Panc1 (cell line): ENCODE measurements at regions not wholly inside any gene's neighbourhood (a gene's known extent, or its start where the extent isn't known, plus 50 kb on each side); places are given as distances from the start of the nearest gene placed in this dataset.

Experiments used
- ATAC-seq: fragments of 200-7000 bp; cut with Tn5 transposase; 2 replicates; pipeline ENCODE4 v1.9.1; 2020; ENCODE audit warnings: mild to moderate bottlenecking, moderate library complexity
- BruUV-seq: library from RNA; stranded (reverse); fragments of 400-500 nt; replicated peaks from 2 replicates; lab custom pipeline; 2021; lab: Mats Ljungman, UMichigan
- CTCF ChIA-PET: fragments of 300-600 bp; sonication (Branson Sonifier 250); formaldehyde crosslinking; loops from one replicate; lab custom pipeline; 2022; ENCODE audit warnings: antibody characterized with exemption; lab: Charles Lee
- POLR2A ChIA-PET: fragments of 300-600 bp; sonication (Branson Sonifier 250); formaldehyde crosslinking; loops from one replicate; lab custom pipeline; 2022; ENCODE audit warnings: antibody characterized with exemption; lab: Charles Lee
- DNase-seq: peaks from one replicate; pipeline ENCODE4 v3.0.0-alpha.2; 2010; ENCODE audit warnings: low read depth, low spot score
- H3K27ac ChIP-seq: 2 replicates; pipeline ENCODE4 v1.5.1; 2011; ENCODE audit warnings: mild to moderate bottlenecking, low read length, inconsistent platforms
- H3K27me3 ChIP-seq: fragments of 200-500 bp; sonication (Bioruptor generic); 2 replicates; pipeline ENCODE4 v1.6.0; 2014; ENCODE audit warnings: low read length, inconsistent platforms; ENCODE audit not compliant: control insufficient read depth, insufficient read depth
- H3K36me3 ChIP-seq: fragments of 200-500 bp; sonication (Bioruptor generic); 2 replicates; pipeline ENCODE4 v1.5.1; 2014; ENCODE audit warnings: inconsistent platforms, mild to moderate bottlenecking, low read length, moderate library complexity; ENCODE audit not compliant: control insufficient read depth, insufficient read depth
- H3K4me1 ChIP-seq: 2 replicates; pipeline ENCODE4 v1.5.1; 2011; ENCODE audit warnings: inconsistent platforms, mild to moderate bottlenecking, low read length, moderate library complexity; ENCODE audit not compliant: control insufficient read depth, insufficient read depth
- H3K4me3 ChIP-seq, 2 experiments: 2 replicates each; pipeline ENCODE4 v1.5.1; 2011 to 2012; ENCODE audit warnings: low read depth in 2 of 2, low read length in 2 of 2, mild to moderate bottlenecking in 2 of 2, inconsistent platforms in 1 of 2, moderate library complexity in 1 of 2
- H3K9me3 ChIP-seq: fragments of 200-500 bp; sonication (Bioruptor generic); 2 replicates; pipeline ENCODE4 v1.5.1; 2014; ENCODE audit warnings: low read depth, mild to moderate bottlenecking, inconsistent platforms, low read length, moderate library complexity; ENCODE audit not compliant: control insufficient read depth, insufficient read depth
- CTCF ChIP-seq: fragments of 450-650 bp; IDR thresholded peaks from 2 replicates; pipeline ENCODE4 v1.5.1; 2017; ENCODE audit warnings: mild to moderate bottlenecking
- POLR2AphosphoS5 ChIP-seq: IDR thresholded peaks from 2 replicates; pipeline ENCODE4 v1.6.1; 2012; ENCODE audit warnings: mild to moderate bottlenecking, low read depth, low read length, moderate library complexity
- REST ChIP-seq, 2 experiments: IDR thresholded peaks; 2 replicates each; pipeline ENCODE4 v1.6.1; 2011 to 2012; ENCODE audit warnings: low read depth in 2 of 2, control low read depth in 1 of 2, low read length in 1 of 2, mild to moderate bottlenecking in 1 of 2, moderate library complexity in 1 of 2; ENCODE audit not compliant: insufficient read depth in 1 of 2
- SIN3A ChIP-seq: IDR thresholded peaks from 2 replicates; pipeline ENCODE4 v1.6.1; 2012; ENCODE audit warnings: low read depth, mild to moderate bottlenecking, low read length, moderate library complexity, borderline replicate concordance; ENCODE audit not compliant: insufficient read depth
- TCF7L2 ChIP-seq: IDR thresholded peaks from 2 replicates; pipeline ENCODE4 v1.6.1; 2011; ENCODE audit warnings: mild to moderate bottlenecking, low read depth, low read length, inconsistent platforms
- in situ Hi-C: cut with HindIII; loops from 2 replicates; pipeline ENCODE4 v1.10.0; 2016; ENCODE audit warnings: low sequenced_read_pairs, low pct_unique_long_range_greater_than_20kb
- intact Hi-C: fragments of 100-400 bp; cut with micrococcal nuclease; formaldehyde crosslinking; loops from one replicate; pipeline ENCODE4 v1.10.0; 2022; ENCODE audit not compliant: unreplicated experiment

GRCh38 chr6:153840039-153840850 lies 198.8 kb upstream of the OPRM1 start:
- no TSS peak for BruUV-seq

GRCh38 chr6:153832543-153832942 lies 206.5 kb upstream of the OPRM1 start:
- ATAC-seq: no peak

More at GRCh38 chr6:153840039-153840850, 198.8 kb upstream of the OPRM1 start:
- H3K36me3 ChIP-seq: no peaks in the 10 kb centered on the region
- H3K27me3 ChIP-seq: no peaks in the 10 kb centered on the region
- ChIA-PET CTCF (no interaction called here), POLR2A (no interaction called here)
- in situ Hi-C loops: no loop called here
- intact Hi-C loops: no loop called here
- H3K9me3 ChIP-seq: no peaks in the 10 kb centered on the region
- no peak overlapping the region for H3K4me3 ChIP-seq
- ATAC-seq (no peak), DNase-seq (no peak)
- H3K27ac ChIP-seq: no peak overlapping the region
- TF ChIP-seq REST (IDR thresholded peaks at IDR 0.05; ENCODE audit: insufficient read depth in 1 of 2, low read depth in 2 of 2, low read length in 1 of 2) (no peak), TCF7L2 (no peak)
- H3K4me1 ChIP-seq: no peaks in the 10 kb centered on the region

More at GRCh38 chr6:153832543-153832942, 206.5 kb upstream of the OPRM1 start:
- no peaks in the 10 kb centered on the region for H3K36me3 ChIP-seq
- no peaks in the 10 kb centered on the region for H3K4me1 ChIP-seq
- DNase-seq: no peak
- POLR2A ChIA-PET: no interaction called here
- TF ChIP-seq POLR2AphosphoS5: no peak
- TF ChIP-seq SIN3A: no peak
- no peak for TF ChIP-seq CTCF
- intact Hi-C loops: no loop called here
- no peaks in the 10 kb centered on the region for H3K27me3 ChIP-seq
- H3K9me3 ChIP-seq: no peaks in the 10 kb centered on the region
- H3K27ac ChIP-seq: no peak overlapping the region
- in situ Hi-C loops: no loop called here
- CTCF ChIA-PET: no interaction called here
- H3K4me3 ChIP-seq: no peak overlapping the region
- BruUV-seq: no TSS peak
